Ishikawa (cell line): ENCODE measurements at regions not wholly inside any gene's neighbourhood (a gene's known extent, or its start where the extent isn't known, plus 50 kb on each side); places are given as distances from the start of the nearest gene placed in this dataset.

Source experiments
- CEBPB ChIP-seq: IDR thresholded peaks from 2 replicates; pipeline ENCODE4 v1.6.1; 2012
- CREB1 ChIP-seq: IDR thresholded peaks from 2 replicates; pipeline ENCODE4 v1.6.1; 2012; ENCODE audit warnings: low read depth
- EGR1 ChIP-seq: IDR thresholded peaks from 2 replicates; pipeline ENCODE4 v1.6.1; 2012
- EP300 ChIP-seq: IDR thresholded peaks from 2 replicates; pipeline ENCODE4 v1.6.1; 2012; ENCODE audit warnings: borderline replicate concordance
- FOXM1 ChIP-seq: IDR thresholded peaks from 2 replicates; pipeline ENCODE4 v1.6.1; 2012; ENCODE audit warnings: low read depth, borderline replicate concordance
- NFIC ChIP-seq: IDR thresholded peaks from 2 replicates; pipeline ENCODE4 v1.6.1; 2012
- RAD21 ChIP-seq: IDR thresholded peaks from 2 replicates; pipeline ENCODE4 v1.6.1; 2012; ENCODE audit warnings: low read depth
- REST ChIP-seq: IDR thresholded peaks from 2 replicates; pipeline ENCODE4 v1.6.1; 2012; ENCODE audit warnings: low read depth, mild to moderate bottlenecking
- TAF1 ChIP-seq: IDR thresholded peaks from 2 replicates; pipeline ENCODE4 v1.6.1; 2012; ENCODE audit warnings: low read depth, mild to moderate bottlenecking
- USF1 ChIP-seq: IDR thresholded peaks from 2 replicates; pipeline ENCODE4 v1.6.1; 2012
- YY1 ChIP-seq: IDR thresholded peaks from 2 replicates; pipeline ENCODE4 v1.6.1; 2012; ENCODE audit warnings: low read depth
- ZBTB7A ChIP-seq: IDR thresholded peaks from 2 replicates; pipeline ENCODE4 v1.6.1; 2012; ENCODE audit warnings: low read depth
- TF ChIP-seq, protein P1 (sequence below): IDR thresholded peaks from 2 replicates; pipeline ENCODE4 v1.6.1; 2012

DNA sequence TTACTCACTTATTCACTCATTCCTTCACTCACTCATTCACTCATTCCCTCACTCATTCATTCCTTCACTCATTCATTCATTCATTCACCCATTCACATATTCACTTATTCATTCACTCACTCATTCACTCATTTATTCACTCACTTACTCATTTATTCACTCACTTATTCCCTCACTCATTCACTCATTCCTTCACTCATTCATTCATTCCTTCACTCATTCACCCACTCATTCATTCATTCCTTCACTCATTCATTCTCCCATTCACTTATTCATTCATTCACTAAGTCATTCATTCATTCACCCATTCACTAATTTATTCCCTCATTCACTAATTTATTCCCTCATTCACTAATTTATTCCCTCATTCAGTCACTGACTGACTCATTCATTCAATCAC is 127.6 kb downstream of the EDN3 start:
- TF ChIP-seq EP300 (no peak), FOXM1 (no peak), CEBPB (no peak), YY1 (no peak), EGR1 (no peak), REST (no peak), NFIC (no peak), RAD21 (no peak), USF1 (no peak), ZBTB7A (no peak), CREB1 (no peak), TAF1 (no peak)
- TF ChIP-seq, protein P1, sequence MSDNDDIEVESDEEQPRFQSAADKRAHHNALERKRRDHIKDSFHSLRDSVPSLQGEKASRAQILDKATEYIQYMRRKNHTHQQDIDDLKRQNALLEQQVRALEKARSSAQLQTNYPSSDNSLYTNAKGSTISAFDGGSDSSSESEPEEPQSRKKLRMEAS, result no peak
